ENCODE measurements at regions not wholly inside any gene's neighbourhood (a gene's known extent, or its start where the extent isn't known, plus 50 kb on each side); places are given as distances from the start of the nearest gene placed in this dataset.

GRCh38 chr3:165713479-165713878, 123.7 kb downstream of the BCHE start:
- Histone ChIP-seq H2AK5ac (ENCODE audit: low read depth, low read length) (no peak overlapping the region), H2BK20ac (ENCODE audit: low read depth, low read length) (no peak overlapping the region), H3K9me3 (ENCODE audit: control insufficient read depth, insufficient read depth, low read length) (peaks cover 5% of the 10 kb centered on the region; the same call in 1 of the 2 replicates), H3K36me3 (ENCODE audit: control insufficient read depth, insufficient read depth, low read length) (no peaks in the 10 kb centered on the region), H3K14ac (replicated peaks; ENCODE audit: low read depth, low read length) (no peak overlapping the region), H2BK120ac (ENCODE audit: low read depth, low read length) (no peak overlapping the region), H2BK5ac (ENCODE audit: low read depth, low read length, poor library complexity, severe bottlenecking) (no peak overlapping the region), H3K4ac (ENCODE audit: low read depth, low read length) (no peak overlapping the region), H4K5ac (ENCODE audit: low read depth, low read length) (no peak overlapping the region), H3K79me1 (ENCODE audit: low read depth in 1 of 2, low read length in 2 of 2) (no peaks in the 10 kb centered on the region), H3K23ac (ENCODE audit: low read depth, low read length) (no peak overlapping the region), H4K8ac (ENCODE audit: low read depth in 2 of 2, low read length in 2 of 2) (no peak overlapping the region), H2BK15ac (ENCODE audit: low read depth, low read length) (no peak overlapping the region), H2AK9ac (replicated peaks; ENCODE audit: low read depth, low read length, poor library complexity) (peak overlapping the region; percentile 16), H4K91ac (ENCODE audit: insufficient read depth, low read depth, low read length) (no peak overlapping the region), H3K18ac (ENCODE audit: low read depth, low read length) (no peak overlapping the region), H3K4me1 (ENCODE audit: control insufficient read depth, insufficient read depth, low read length) (no peaks in the 10 kb centered on the region), H3K9ac (ENCODE audit: low read depth, low read length) (no peak overlapping the region), H3K4me2 (ENCODE audit: low read depth, low read length) (no peak overlapping the region), H3K9me1 (ENCODE audit: insufficient read depth, low read length) (no peaks in the 10 kb centered on the region), H3K27ac (ENCODE audit: insufficient read depth, low read length) (no peak overlapping the region), H4K20me1 (ENCODE audit: insufficient read depth, low read length) (no peaks in the 10 kb centered on the region), H2AFZ (replicated peaks; ENCODE audit: low read length, poor library complexity) (no peak overlapping the region), H3K27me3 (ENCODE audit: control insufficient read depth, insufficient read depth, low read length) (no peaks in the 10 kb centered on the region), H3K4me3 (ENCODE audit: insufficient read depth, low read depth, low read length) (no peak overlapping the region), H3K56ac (ENCODE audit: extremely low read depth, insufficient read depth, low read length) (no peak overlapping the region)
- no peak for TF ChIP-seq ELK1 (IDR thresholded peaks at IDR 0.05; ENCODE audit: borderline replicate concordance, low read depth, low read length)
- TF ChIP-seq CTCF (conservative IDR thresholded peaks at IDR 0.05; ENCODE audit: low read depth, low read length) = no peak
- TF ChIP-seq RFX5 (IDR thresholded peaks at IDR 0.05; ENCODE audit: low read depth, low read length) = no peak
- intact Hi-C loops (cut with micrococcal nuclease) (no loop called here), dilution Hi-C loops (cut with HindIII; ENCODE audit: low sequenced_read_pairs, unreplicated experiment) (no loop called here), in situ Hi-C loops (cut with MboI; ENCODE audit: low sequenced_read_pairs) (no loop called here)
- no TSS peak for BruUV-seq (replicated peaks)
- CTCF ChIA-PET = no interaction called here
- no peak for ATAC-seq (ENCODE audit: low read depth)
- WGBS, 2 experiments (ENCODE audit: extremely low coverage in 2 of 2, insufficient read length in 1 of 2) = 100% methylated on average over 1 of the region's 7 CpGs; no CpG with 5 or more reads in 1 of the 2 experiments
- POLR2A ChIA-PET (ENCODE audit: unreplicated experiment) = no interaction called here
- no peak for DNase-seq

All from IMR-90 (cell line).